Stimulated activated CD4-positive, alpha-beta T cell treated with anti-CD3 and anti-CD28 coated beads, TNF-alpha, amount 100 ng/mL, for 1 hour (primary cell): ENCODE measurements at regions not wholly inside any gene's neighbourhood (a gene's known extent, or its start where the extent isn't known, plus 50 kb on each side); places are given as distances from the start of the nearest gene placed in this dataset.
"Not testable (repeated sequence)": the region's sequence is repeated elsewhere in the genome, so short reads cannot be mapped to it uniquely, and the experiment has no call there.

ENCODE experiments used
- DNase-seq, 3 donors: peaks; one replicate each; pipeline ENCODE4 v3.0.0-alpha.2; 2020; ENCODE audit warnings: low read depth in 3 of 3, low spot score in 1 of 3

GRCh38 chr2:144020047-144020446 lies 499.9 kb downstream of the ZEB2 start:
- no peak for DNase-seq

GRCh38 chr2:144015655-144016245 lies 504.2 kb downstream of the ZEB2 start:
- no peak for DNase-seq

- no peak for DNase-seq
These were observed 504.9 kb downstream of the ZEB2 start for GRCh38 chr2:144015036-144015435.

GRCh38 chr2:144014103-144014502 lies 505.8 kb downstream of the ZEB2 start:
- no peak for DNase-seq

- DNase-seq: no peak
These were observed 507.6 kb downstream of the ZEB2 start for GRCh38 chr2:144012304-144012703.

- no peak for DNase-seq
These were observed 508.4 kb downstream of the ZEB2 start for GRCh38 chr2:144011553-144011952.

GRCh38 chr2:144011098-144011497 lies 508.8 kb downstream of the ZEB2 start:
- DNase-seq: no peak

- no peak for DNase-seq
These were observed 509.7 kb downstream of the ZEB2 start for GRCh38 chr2:144010096-144010836.

- no peak for DNase-seq
These were observed 513.8 kb downstream of the ZEB2 start for GRCh38 chr2:144006139-144006538.

GRCh38 chr2:144004742-144005141 lies 515.2 kb downstream of the ZEB2 start:
- DNase-seq: no peak

GRCh38 chr2:144003460-144004075 lies 516.4 kb downstream of the ZEB2 start:
- no peak for DNase-seq

GRCh38 chr2:143996974-143997373 lies 522.9 kb downstream of the ZEB2 start:
- DNase-seq: no peak

- DNase-seq: no peak
These were observed 525.0 kb downstream of the ZEB2 start for GRCh38 chr2:143994961-143995360.

GRCh38 chr2:143991596-143991995 lies 528.3 kb downstream of the ZEB2 start:
- not testable (repeated sequence) for DNase-seq

GRCh38 chr2:143988082-143988481 lies 531.8 kb downstream of the ZEB2 start:
- no peak for DNase-seq

- DNase-seq: no peak
These were observed 538.5 kb downstream of the ZEB2 start for GRCh38 chr2:143981428-143981827.

GRCh38 chr2:143977356-143977755 lies 542.6 kb downstream of the ZEB2 start:
- DNase-seq: no peak

- no peak for DNase-seq
These were observed 544.7 kb downstream of the ZEB2 start for GRCh38 chr2:143975216-143975615.

- no peak for DNase-seq
These were observed 545.7 kb downstream of the ZEB2 start for GRCh38 chr2:143974262-143974661.

- DNase-seq: no peak
These were observed 551.1 kb downstream of the ZEB2 start for GRCh38 chr2:143968860-143969259.

GRCh38 chr2:143968360-143968759 lies 551.6 kb downstream of the ZEB2 start:
- no peak for DNase-seq

- DNase-seq: no peak
These were observed 554.3 kb downstream of the ZEB2 start for GRCh38 chr2:143965493-143966164.
